Skeletal muscle cell (primary cell): ENCODE measurements at regions not wholly inside any gene's neighbourhood (a gene's known extent, or its start where the extent isn't known, plus 50 kb on each side); places are given as distances from the start of the nearest gene placed in this dataset.

Experiments
- DNase-seq: peaks from one replicate; pipeline ENCODE4 v3.0.0-alpha.2; 2010; ENCODE audit warnings: low read depth
- H3K4me3 ChIP-seq: 2 replicates; pipeline ENCODE4 v1.5.1; 2011; ENCODE audit warnings: low read depth, mild to moderate bottlenecking, control low read depth, low read length, moderate library complexity

- DNase-seq = no peak
- no peak overlapping the region for H3K4me3 ChIP-seq
These were observed 52.8 kb upstream of the DHX15 start for GRCh38 chr4:24637173-24637572.

GRCh38 chr4:24638396-24638875 is 54.1 kb upstream of the DHX15 start:
- DNase-seq = no peak
- no peak overlapping the region for H3K4me3 ChIP-seq

GRCh38 chr4:24639714-24640113 is 55.4 kb upstream of the DHX15 start:
- H3K4me3 ChIP-seq = no peak overlapping the region
- DNase-seq = no peak

- DNase-seq = no peak
- no peak overlapping the region for H3K4me3 ChIP-seq
These were observed 56.0 kb upstream of the DHX15 start for GRCh38 chr4:24640366-24640765.

- H3K4me3 ChIP-seq = no peak overlapping the region
- DNase-seq = no peak
These were observed 58.7 kb upstream of the DHX15 start for GRCh38 chr4:24642981-24643547.

GRCh38 chr4:24643774-24644520 is 59.6 kb upstream of the DHX15 start:
- H3K4me3 ChIP-seq = no peak overlapping the region

GRCh38 chr4:24644983-24645764 is 60.8 kb upstream of the DHX15 start:
- no peak for DNase-seq
- no peak overlapping the region for H3K4me3 ChIP-seq

More at GRCh38 chr4:24643774-24644520, 59.6 kb upstream of the DHX15 start:
- no peak for DNase-seq

- DNase-seq = no peak
These were observed 61.6 kb upstream of the DHX15 start for GRCh38 chr4:24645765-24646550.

GRCh38 chr4:24646798-24647460 is 62.6 kb upstream of the DHX15 start:
- no peak for DNase-seq
- no peak overlapping the region for H3K4me3 ChIP-seq

More at GRCh38 chr4:24645765-24646550, 61.6 kb upstream of the DHX15 start:
- H3K4me3 ChIP-seq = no peak overlapping the region

GRCh38 chr4:24650849-24651640 is 66.7 kb upstream of the DHX15 start:
- DNase-seq = no peak
- no peak overlapping the region for H3K4me3 ChIP-seq

- DNase-seq = no peak
- H3K4me3 ChIP-seq = no peak overlapping the region
These were observed 71.0 kb upstream of the DHX15 start for GRCh38 chr4:24655326-24655725.

- no peak for DNase-seq
- H3K4me3 ChIP-seq = no peak overlapping the region
These were observed 71.6 kb upstream of the DHX15 start for GRCh38 chr4:24655971-24656370.

GRCh38 chr4:24656906-24657305 is 72.6 kb upstream of the DHX15 start:
- DNase-seq = no peak
- no peak overlapping the region for H3K4me3 ChIP-seq

GRCh38 chr4:24657768-24658617 is 73.6 kb upstream of the DHX15 start:
- H3K4me3 ChIP-seq = no peak overlapping the region
- no peak for DNase-seq

GRCh38 chr4:24659241-24659961 is 75.0 kb upstream of the DHX15 start:
- no peak overlapping the region for H3K4me3 ChIP-seq
- DNase-seq = no peak

GRCh38 chr4:24662056-24662455 is 77.7 kb upstream of the DHX15 start:
- H3K4me3 ChIP-seq = no peak overlapping the region

GRCh38 chr4:24662542-24662941 is 78.2 kb upstream of the DHX15 start:
- no peak overlapping the region for H3K4me3 ChIP-seq
- DNase-seq = no peak

More at GRCh38 chr4:24662056-24662455, 77.7 kb upstream of the DHX15 start:
- DNase-seq = no peak
